ENCODE measurements at regions not wholly inside any gene's neighbourhood (a gene's known extent, or its start where the extent isn't known, plus 50 kb on each side); places are given as distances from the start of the nearest gene placed in this dataset.
"Not testable (repeated sequence)": the region's sequence is repeated elsewhere in the genome, so short reads cannot be mapped to it uniquely, and the experiment has no call there.

DNA sequence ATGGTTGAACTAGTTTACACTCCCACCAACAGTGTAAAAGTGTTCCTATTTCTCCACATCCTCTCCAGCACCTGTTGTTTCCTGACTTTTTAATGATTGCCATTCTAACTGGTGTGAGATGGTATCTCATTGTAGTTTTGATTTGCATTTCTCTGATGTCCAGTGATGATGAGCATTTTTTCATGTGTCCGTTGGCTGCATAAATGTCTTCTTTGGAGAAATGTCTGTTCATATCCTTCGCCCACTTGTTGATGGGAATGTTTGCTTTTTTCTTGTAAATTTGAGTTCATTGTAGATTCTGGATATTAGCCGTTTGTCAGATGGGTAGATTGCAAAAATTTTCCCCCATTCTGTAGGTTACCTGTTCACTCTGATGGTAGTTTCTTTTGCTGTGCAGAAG, 155.0 kb upstream of the CNKSR2 start:
- DNase-seq (ENCODE audit: low spot score), result not testable (repeated sequence)

GRCh38 chrX:21225643-21226042, 148.6 kb upstream of the CNKSR2 start:
- DNase-seq (ENCODE audit: low spot score), result no peak

GRCh38 chrX:21228974-21229373, 145.2 kb upstream of the CNKSR2 start:
- not testable (repeated sequence) for DNase-seq (ENCODE audit: low spot score)

GRCh38 chrX:21255032-21255618, 119.1 kb upstream of the CNKSR2 start:
- no peak for DNase-seq (ENCODE audit: low spot score)

GRCh38 chrX:21266949-21267348, 107.3 kb upstream of the CNKSR2 start:
- DNase-seq (ENCODE audit: low spot score), result no peak

DNA sequence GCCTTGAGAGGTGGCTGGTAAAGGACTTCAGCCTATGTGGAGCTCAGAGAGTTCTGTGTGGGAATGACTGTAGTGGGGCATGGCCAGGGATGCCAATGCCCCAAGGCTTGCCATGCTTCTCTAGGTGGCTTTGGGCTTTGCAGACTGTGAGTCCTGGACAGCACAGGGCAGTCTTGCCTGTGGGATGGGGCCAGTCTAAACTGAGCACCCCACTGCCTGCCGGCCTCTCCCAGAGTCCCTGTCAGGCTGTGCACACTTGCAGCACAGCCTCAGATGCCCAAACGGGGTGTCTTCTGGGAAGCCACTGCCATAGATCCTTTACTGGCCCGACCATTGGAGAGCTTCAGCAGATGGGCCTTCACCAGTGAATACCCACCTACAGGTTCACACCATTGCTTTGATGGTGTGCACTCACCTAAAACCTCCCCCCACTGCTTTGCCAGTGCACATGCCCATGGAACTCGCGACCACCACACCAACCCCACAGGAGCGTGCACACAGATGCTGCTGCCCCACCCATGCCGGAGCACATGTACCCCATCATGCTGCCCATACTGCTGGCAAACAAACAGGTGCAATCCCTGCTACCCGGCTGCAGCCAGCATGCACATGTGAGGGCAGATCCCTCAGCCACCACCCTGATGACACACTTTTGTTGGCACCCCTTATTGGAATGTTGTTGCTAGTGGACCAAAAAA, 97.3 kb upstream of the CNKSR2 start:
- DNase-seq (ENCODE audit: low spot score), result no peak

- no peak for DNase-seq (ENCODE audit: low spot score)
These were observed 85.0 kb upstream of the CNKSR2 start for GRCh38 chrX:21289232-21289631.

- DNase-seq (ENCODE audit: low spot score), result no peak
These were observed 78.9 kb upstream of the CNKSR2 start for GRCh38 chrX:21295246-21295820.

- no peak for DNase-seq (ENCODE audit: low spot score)
These were observed 68.3 kb upstream of the CNKSR2 start for GRCh38 chrX:21305799-21306336.

GRCh38 chrX:21319323-21319722, 54.9 kb upstream of the CNKSR2 start:
- no peak for DNase-seq (ENCODE audit: low spot score)
